ENCODE measurements at regions not wholly inside any gene's neighbourhood (a gene's known extent, or its start where the extent isn't known, plus 50 kb on each side); places are given as distances from the start of the nearest gene placed in this dataset.

DNA sequence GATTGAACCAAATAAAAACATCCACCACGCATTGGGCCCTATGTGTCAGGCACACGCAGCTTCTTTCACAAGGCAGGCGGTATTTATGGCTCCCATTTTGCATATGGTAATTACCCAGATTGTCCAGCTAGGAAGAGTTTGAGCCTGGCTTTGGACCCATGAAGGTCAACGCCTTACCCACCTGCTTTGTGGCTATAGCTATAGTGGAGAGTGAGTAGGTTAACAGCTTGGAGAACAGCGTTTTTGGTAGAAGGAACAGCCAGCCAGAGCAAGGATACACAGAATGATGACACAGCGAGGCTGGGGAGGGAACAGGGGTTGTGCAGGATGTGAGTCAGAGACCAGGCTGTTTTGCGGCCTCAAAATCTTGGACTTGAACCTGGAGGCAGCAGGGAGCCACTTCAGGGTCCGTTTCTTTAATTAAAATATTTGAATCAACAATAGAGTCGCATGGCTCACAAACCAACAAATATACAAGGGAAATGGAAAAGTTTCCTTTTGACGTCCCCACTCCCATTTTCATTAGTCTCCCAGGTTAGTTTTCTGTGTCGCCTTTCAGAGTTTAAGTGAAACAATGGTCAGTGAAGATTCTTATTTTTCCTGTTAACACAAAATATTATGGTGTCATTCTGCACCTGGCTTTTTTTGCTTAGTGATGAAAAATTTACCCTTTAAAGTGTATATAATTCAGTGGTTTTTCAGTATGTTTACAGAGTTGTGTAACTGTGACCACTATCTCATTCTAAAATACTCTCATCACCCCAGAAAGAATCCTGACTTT is 118.2 kb upstream of the STX18 start:
- no peaks in the 10 kb centered on the region for H3K36me3 Mint-ChIP-seq (ENCODE audit: low read depth, unreplicated experiment)
- no peak for DNase-seq (ENCODE audit: low spot score)
- TF ChIP-seq, protein P1, sequence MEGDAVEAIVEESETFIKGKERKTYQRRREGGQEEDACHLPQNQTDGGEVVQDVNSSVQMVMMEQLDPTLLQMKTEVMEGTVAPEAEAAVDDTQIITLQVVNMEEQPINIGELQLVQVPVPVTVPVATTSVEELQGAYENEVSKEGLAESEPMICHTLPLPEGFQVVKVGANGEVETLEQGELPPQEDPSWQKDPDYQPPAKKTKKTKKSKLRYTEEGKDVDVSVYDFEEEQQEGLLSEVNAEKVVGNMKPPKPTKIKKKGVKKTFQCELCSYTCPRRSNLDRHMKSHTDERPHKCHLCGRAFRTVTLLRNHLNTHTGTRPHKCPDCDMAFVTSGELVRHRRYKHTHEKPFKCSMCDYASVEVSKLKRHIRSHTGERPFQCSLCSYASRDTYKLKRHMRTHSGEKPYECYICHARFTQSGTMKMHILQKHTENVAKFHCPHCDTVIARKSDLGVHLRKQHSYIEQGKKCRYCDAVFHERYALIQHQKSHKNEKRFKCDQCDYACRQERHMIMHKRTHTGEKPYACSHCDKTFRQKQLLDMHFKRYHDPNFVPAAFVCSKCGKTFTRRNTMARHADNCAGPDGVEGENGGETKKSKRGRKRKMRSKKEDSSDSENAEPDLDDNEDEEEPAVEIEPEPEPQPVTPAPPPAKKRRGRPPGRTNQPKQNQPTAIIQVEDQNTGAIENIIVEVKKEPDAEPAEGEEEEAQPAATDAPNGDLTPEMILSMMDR (IDR thresholded peaks at IDR 0.05; ENCODE audit: unreplicated experiment): no peak
- H3K4me1 Mint-ChIP-seq (ENCODE audit: unreplicated experiment): no peaks in the 10 kb centered on the region
- H3K27me3 Mint-ChIP-seq (ENCODE audit: unreplicated experiment): peaks cover 4% of the 10 kb centered on the region
- H3K4me3 Mint-ChIP-seq (ENCODE audit: unreplicated experiment): no peak overlapping the region
- no peak overlapping the region for H3K27ac Mint-ChIP-seq (ENCODE audit: unreplicated experiment)
- no peaks in the 10 kb centered on the region for H3K9me3 Mint-ChIP-seq (ENCODE audit: unreplicated experiment)

DNA sequence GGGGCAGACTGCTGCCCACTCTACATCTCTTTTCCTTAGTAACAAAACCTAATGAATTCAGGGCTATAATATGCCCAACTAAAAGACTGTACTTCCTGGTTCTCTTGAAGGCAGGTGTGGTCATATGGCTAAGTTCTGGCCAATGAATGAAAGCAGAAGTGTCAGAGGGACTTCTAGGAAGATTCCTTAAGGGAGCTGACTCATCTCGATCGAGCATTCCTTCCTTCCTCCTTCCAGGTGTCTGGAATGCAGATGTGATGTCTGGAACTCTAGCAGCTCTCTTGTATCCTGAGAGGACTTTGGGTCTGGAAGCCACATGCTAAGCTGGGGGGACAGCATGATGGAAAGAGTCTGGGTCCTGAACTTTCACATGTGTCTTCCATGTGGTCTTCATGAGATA is 116.2 kb upstream of the STX18 start:
- DNase-seq (ENCODE audit: low spot score): no peak
- H3K27ac Mint-ChIP-seq (ENCODE audit: unreplicated experiment): no peak overlapping the region
- H3K9me3 Mint-ChIP-seq (ENCODE audit: unreplicated experiment): no peaks in the 10 kb centered on the region
- H3K4me3 Mint-ChIP-seq (ENCODE audit: unreplicated experiment): no peak overlapping the region
- H3K4me1 Mint-ChIP-seq (ENCODE audit: unreplicated experiment): no peaks in the 10 kb centered on the region
- no peaks in the 10 kb centered on the region for H3K36me3 Mint-ChIP-seq (ENCODE audit: low read depth, unreplicated experiment)
- TF ChIP-seq, protein P1 (IDR thresholded peaks at IDR 0.05; ENCODE audit: unreplicated experiment): no peak
- no peaks in the 10 kb centered on the region for H3K27me3 Mint-ChIP-seq (ENCODE audit: unreplicated experiment)

DNA sequence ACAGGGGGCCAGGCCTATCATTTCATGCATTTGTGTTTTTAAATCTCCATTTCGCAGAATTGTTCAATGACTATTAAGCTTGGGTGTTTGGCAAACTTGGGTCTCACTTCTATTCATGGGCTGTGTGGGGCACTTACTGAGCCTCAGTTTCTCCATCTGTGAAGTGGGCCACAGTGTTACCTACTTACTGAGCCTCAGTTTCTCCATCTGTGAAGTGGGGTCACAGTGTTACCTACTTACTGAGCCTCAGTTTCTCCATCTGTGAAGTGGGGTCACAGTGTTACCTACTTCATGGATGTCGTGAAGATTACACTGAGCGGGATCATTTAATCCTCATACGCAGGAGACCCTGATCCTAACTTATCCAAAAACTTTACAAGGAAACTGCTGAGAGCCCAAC is 115.1 kb upstream of the STX18 start:
- TF ChIP-seq, protein P1 (IDR thresholded peaks at IDR 0.05; ENCODE audit: unreplicated experiment): no peak
- Mint-ChIP-seq H3K36me3 (ENCODE audit: low read depth, unreplicated experiment) (no peaks in the 10 kb centered on the region), H3K4me3 (ENCODE audit: unreplicated experiment) (no peak overlapping the region), H3K27me3 (ENCODE audit: unreplicated experiment) (no peaks in the 10 kb centered on the region), H3K4me1 (ENCODE audit: unreplicated experiment) (no peaks in the 10 kb centered on the region), H3K9me3 (ENCODE audit: unreplicated experiment) (no peaks in the 10 kb centered on the region), H3K27ac (ENCODE audit: unreplicated experiment) (no peak overlapping the region)
- DNase-seq (ENCODE audit: low spot score): no peak

DNA sequence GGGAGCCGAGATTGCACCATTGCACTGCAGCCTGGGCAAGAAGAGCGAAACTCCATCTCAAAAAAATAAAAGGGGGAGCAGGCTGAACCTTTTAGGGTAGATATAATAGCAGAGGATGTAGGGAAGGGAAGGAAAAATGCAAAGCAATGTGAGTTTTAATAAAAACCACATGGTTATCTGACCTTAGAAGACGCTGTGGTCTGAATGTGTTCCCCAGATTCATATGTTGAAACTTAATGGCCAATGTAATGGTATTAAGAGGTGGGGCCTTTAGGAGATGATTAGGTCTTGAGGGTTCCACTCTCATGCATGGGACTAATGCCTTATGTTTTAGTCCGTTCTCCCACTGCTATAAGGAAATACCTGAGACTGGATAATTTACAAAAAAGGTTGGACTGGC is 114.1 kb upstream of the STX18 start:
- TF ChIP-seq, protein P1 (IDR thresholded peaks at IDR 0.05; ENCODE audit: unreplicated experiment): no peak
- H3K9me3 Mint-ChIP-seq (ENCODE audit: unreplicated experiment): no peaks in the 10 kb centered on the region
- no peaks in the 10 kb centered on the region for H3K4me1 Mint-ChIP-seq (ENCODE audit: unreplicated experiment)
- no peak overlapping the region for H3K27ac Mint-ChIP-seq (ENCODE audit: unreplicated experiment)
- DNase-seq (ENCODE audit: low spot score): no peak
- no peaks in the 10 kb centered on the region for H3K27me3 Mint-ChIP-seq (ENCODE audit: unreplicated experiment)
- H3K4me3 Mint-ChIP-seq (ENCODE audit: unreplicated experiment): no peak overlapping the region
- H3K36me3 Mint-ChIP-seq (ENCODE audit: low read depth, unreplicated experiment): no peaks in the 10 kb centered on the region

DNA sequence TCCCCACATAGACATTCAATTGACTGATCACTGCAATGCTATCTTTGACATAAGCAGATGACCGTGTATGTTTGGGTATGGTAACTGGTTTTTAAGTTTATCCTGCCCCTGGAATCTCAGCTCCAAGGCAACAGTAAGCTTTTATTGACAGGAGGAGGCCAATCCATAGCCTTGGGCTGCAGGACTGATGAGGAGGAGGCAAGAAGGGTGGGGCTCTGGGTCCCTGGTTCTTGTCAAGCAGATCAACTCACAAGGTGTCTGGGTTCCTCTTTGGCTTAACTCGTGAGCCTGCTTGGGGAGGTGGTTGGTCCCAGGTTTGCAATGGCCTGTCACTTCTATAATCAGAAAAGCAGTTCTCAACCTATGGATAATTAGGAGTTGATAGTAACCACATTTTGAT is 113.2 kb upstream of the STX18 start:
- H3K27ac Mint-ChIP-seq (ENCODE audit: unreplicated experiment): no peak overlapping the region
- H3K9me3 Mint-ChIP-seq (ENCODE audit: unreplicated experiment): no peaks in the 10 kb centered on the region
- H3K4me3 Mint-ChIP-seq (ENCODE audit: unreplicated experiment): no peak overlapping the region
- TF ChIP-seq, protein P1 (IDR thresholded peaks at IDR 0.05; ENCODE audit: unreplicated experiment): no peak
- H3K27me3 Mint-ChIP-seq (ENCODE audit: unreplicated experiment): no peaks in the 10 kb centered on the region
- DNase-seq (ENCODE audit: low spot score): no peak
- H3K4me1 Mint-ChIP-seq (ENCODE audit: unreplicated experiment): no peaks in the 10 kb centered on the region
- no peaks in the 10 kb centered on the region for H3K36me3 Mint-ChIP-seq (ENCODE audit: low read depth, unreplicated experiment)
